ENCODE measurements at regions not wholly inside any gene's neighbourhood (a gene's known extent, or its start where the extent isn't known, plus 50 kb on each side); places are given as distances from the start of the nearest gene placed in this dataset.

DNA sequence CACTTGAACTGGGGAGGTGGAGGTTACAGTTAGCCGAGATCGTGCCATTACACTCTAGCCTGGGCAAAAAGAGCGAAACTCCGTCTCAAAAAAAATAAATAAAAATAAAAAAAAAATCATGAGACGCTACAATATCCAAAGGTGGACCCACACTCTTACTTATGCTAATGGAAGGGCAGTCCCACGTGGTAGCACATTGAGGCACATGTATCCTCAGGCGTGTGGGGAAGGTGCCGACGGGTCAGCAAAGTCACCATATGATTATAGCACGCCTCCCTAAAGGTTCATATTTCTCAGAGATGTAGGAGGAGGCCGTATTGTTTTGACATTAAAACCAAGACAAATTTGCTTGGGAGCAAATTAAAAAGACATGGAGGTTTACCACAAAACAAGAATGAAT, 201.6 kb downstream of the LRRC70 start:
- TF ChIP-seq, protein P1, sequence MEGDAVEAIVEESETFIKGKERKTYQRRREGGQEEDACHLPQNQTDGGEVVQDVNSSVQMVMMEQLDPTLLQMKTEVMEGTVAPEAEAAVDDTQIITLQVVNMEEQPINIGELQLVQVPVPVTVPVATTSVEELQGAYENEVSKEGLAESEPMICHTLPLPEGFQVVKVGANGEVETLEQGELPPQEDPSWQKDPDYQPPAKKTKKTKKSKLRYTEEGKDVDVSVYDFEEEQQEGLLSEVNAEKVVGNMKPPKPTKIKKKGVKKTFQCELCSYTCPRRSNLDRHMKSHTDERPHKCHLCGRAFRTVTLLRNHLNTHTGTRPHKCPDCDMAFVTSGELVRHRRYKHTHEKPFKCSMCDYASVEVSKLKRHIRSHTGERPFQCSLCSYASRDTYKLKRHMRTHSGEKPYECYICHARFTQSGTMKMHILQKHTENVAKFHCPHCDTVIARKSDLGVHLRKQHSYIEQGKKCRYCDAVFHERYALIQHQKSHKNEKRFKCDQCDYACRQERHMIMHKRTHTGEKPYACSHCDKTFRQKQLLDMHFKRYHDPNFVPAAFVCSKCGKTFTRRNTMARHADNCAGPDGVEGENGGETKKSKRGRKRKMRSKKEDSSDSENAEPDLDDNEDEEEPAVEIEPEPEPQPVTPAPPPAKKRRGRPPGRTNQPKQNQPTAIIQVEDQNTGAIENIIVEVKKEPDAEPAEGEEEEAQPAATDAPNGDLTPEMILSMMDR (IDR thresholded peaks at IDR 0.05; ENCODE audit: low read depth, low read length), result no peak
- TF ChIP-seq POLR2A (IDR thresholded peaks at IDR 0.05; ENCODE audit: extremely low read depth, insufficient read length), result no peak
- TF ChIP-seq, protein P2, sequence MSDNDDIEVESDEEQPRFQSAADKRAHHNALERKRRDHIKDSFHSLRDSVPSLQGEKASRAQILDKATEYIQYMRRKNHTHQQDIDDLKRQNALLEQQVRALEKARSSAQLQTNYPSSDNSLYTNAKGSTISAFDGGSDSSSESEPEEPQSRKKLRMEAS (IDR thresholded peaks at IDR 0.05; ENCODE audit: low read depth, low read length), result no peak
- TF ChIP-seq MYC (IDR thresholded peaks at IDR 0.05; ENCODE audit: low read depth, low read length), result no peak
